Putamen (tissue), 1 donor: ENCODE measurements at regions not wholly inside any gene's neighbourhood (a gene's known extent, or its start where the extent isn't known, plus 50 kb on each side); places are given as distances from the start of the nearest gene placed in this dataset.

Experiments
- DNase-seq: peaks from one replicate; pipeline ENCODE4 v3.0.0-alpha.2; 2016; ENCODE audit warnings: low spot score

GRCh38 chr5:136538534-136538933 lies 173.2 kb upstream of the TRPC7 start:
- no peak for DNase-seq

- DNase-seq: no peak
Measured at GRCh38 chr5:136529081-136529480, 163.7 kb upstream of the TRPC7 start.

GRCh38 chr5:136528481-136529030 lies 163.2 kb upstream of the TRPC7 start:
- DNase-seq: no peak

GRCh38 chr5:136527311-136527710 lies 162.0 kb upstream of the TRPC7 start:
- DNase-seq: no peak

GRCh38 chr5:136526791-136527190 lies 161.4 kb upstream of the TRPC7 start:
- DNase-seq: no peak

- DNase-seq: no peak
Measured at GRCh38 chr5:136526021-136526420, 160.7 kb upstream of the TRPC7 start.

- DNase-seq: no peak
Measured at GRCh38 chr5:136525597-136525996, 160.3 kb upstream of the TRPC7 start.

GRCh38 chr5:136522217-136522956 lies 157.0 kb upstream of the TRPC7 start:
- no peak for DNase-seq

- DNase-seq: no peak
Measured at GRCh38 chr5:136521696-136522095, 156.4 kb upstream of the TRPC7 start.

GRCh38 chr5:136518814-136519213 lies 153.5 kb upstream of the TRPC7 start:
- DNase-seq: no peak

GRCh38 chr5:136518174-136518573 lies 152.8 kb upstream of the TRPC7 start:
- no peak for DNase-seq

GRCh38 chr5:136517755-136518154 lies 152.4 kb upstream of the TRPC7 start:
- no peak for DNase-seq

GRCh38 chr5:136516637-136517036 lies 151.3 kb upstream of the TRPC7 start:
- DNase-seq: no peak

- DNase-seq: no peak
Measured at GRCh38 chr5:136513430-136513829, 148.1 kb upstream of the TRPC7 start.

GRCh38 chr5:136511046-136511445 lies 145.7 kb upstream of the TRPC7 start:
- no peak for DNase-seq

GRCh38 chr5:136510481-136510880 lies 145.1 kb upstream of the TRPC7 start:
- no peak for DNase-seq

GRCh38 chr5:136506131-136506530 lies 140.8 kb upstream of the TRPC7 start:
- DNase-seq: no peak

GRCh38 chr5:136501133-136501532 lies 135.8 kb upstream of the TRPC7 start:
- DNase-seq: no peak

GRCh38 chr5:136492587-136492986 lies 127.2 kb upstream of the TRPC7 start:
- no peak for DNase-seq

- peak; percentile 1 for DNase-seq
Measured at GRCh38 chr5:136491806-136492205, 126.5 kb upstream of the TRPC7 start.

GRCh38 chr5:136484808-136485325 lies 119.5 kb upstream of the TRPC7 start:
- DNase-seq: no peak

- DNase-seq: no peak
Measured at GRCh38 chr5:136482206-136482605, 116.9 kb upstream of the TRPC7 start.

- no peak for DNase-seq
Measured at GRCh38 chr5:136474466-136474865, 109.1 kb upstream of the TRPC7 start.

GRCh38 chr5:136467632-136468031 lies 102.3 kb upstream of the TRPC7 start:
- no peak for DNase-seq
